ENCODE measurements at regions not wholly inside any gene's neighbourhood (a gene's known extent, or its start where the extent isn't known, plus 50 kb on each side); places are given as distances from the start of the nearest gene placed in this dataset.
A peak's percentile ranks its signal among the peaks of the same experiment; 100 is the strongest.

DNA sequence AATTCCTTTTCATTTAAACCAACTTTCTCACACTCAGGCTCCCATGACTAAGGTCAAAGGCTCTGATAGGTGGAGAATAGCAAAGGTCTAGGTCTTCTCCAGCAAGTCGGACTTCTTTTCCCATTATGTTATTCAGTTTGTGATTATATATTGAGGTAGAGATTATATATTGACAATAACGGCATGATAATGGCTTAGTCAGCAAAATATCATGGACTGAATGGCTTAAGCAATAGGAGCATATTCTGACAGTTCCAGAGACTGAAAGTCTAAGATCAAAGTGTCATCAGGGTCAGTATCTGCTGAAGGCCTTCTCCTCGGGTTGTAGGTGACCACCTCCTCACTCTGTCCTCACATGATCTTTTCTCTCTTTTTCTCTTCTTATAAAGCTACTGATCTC lies 1251.4 kb downstream of the ROBO1 start:
- intact Hi-C loops (cut with DNase I): no loop called here
- no peak for ATAC-seq
- no peak for DNase-seq (ENCODE audit: low spot score)

DNA sequence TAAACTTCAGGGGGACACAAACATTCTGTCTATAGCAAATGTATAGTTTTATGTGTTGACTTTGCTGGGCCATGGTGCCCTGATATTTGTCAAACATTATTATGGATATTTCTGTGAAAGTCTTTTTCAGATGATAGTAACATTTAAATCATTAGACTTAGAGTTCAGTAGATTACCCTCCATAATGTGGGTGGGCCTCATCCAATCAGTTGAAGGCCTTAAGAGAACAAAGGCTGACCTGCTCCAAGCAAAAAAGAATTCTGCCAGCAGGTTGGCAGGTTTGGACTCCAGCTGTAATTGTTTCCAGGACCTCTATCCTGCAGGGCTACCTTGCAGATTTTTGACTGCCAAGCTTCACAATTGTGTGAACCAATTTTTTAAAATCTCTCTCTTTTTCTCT lies 1250.9 kb downstream of the ROBO1 start:
- intact Hi-C loops (cut with DNase I): no loop called here
- DNase-seq (ENCODE audit: low spot score) (no peak), ATAC-seq (no peak)

DNA sequence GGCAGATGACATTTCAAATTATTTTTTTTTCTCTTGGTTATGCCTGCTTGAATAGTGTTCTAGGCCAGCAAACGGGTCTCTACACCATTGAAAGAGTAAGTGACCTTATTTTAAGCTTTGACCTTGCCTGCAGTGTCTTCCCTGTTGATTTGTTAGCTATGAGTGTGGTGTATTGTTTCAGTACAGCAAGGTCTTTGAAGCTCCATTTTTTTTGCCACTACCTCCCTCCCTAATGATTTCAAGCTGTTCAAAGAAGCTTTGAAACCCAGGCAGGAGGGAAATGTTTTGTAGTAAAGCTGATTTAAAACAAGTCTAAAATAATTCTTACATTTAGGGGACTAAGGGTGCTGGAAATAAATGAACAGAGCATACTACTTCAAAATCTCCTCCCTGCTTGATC lies 1249.8 kb downstream of the ROBO1 start:
- peak; percentile 56 for ATAC-seq
- DNase-seq (ENCODE audit: low spot score): no peak
- intact Hi-C loops (cut with DNase I): no loop called here

DNA sequence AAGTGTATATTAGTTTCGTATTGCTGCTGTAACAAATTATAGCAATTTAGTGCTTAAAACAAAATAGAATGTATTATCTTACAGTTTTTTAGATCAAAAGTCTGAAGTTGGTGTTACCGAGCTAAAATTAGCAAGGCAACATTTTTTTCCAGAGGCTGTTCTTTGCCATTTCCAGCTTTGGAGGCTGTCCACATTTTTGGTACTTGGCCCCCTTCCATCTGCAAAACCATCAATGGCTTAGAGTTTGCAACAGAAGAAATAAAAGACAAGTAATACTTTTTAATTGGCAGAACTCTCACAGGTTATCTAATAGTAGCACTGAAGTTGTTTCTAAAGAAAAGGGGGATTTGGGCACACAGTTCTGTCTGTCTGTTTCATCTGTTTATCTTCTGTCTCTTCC lies 1248.5 kb downstream of the ROBO1 start:
- DNase-seq (ENCODE audit: low spot score): no peak
- intact Hi-C loops (cut with DNase I): no loop called here
- no peak for ATAC-seq

DNA sequence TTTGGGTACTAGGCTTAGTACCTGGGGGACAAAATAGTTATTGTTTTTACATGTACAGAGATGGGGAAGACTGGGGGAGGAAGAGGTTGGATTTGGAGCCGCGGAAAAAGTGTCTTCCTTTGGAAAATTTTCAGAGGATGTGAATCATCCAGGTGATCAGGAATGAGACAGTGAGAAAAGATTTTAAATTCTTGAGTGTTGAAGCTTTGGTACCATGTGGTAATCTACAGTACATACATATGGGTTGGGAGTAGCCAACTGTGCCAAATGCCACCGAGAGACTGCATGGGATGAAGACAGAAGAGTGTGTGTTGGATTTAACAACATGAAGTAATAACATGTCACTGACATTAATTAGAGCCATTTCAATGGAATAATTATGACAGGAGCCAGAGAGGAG lies 1238.2 kb downstream of the ROBO1 start:
- ATAC-seq (no peak), DNase-seq (ENCODE audit: low spot score) (no peak)
- intact Hi-C loops (cut with DNase I): loop anchor here (10.0 kb wide), 1 partner anchor 1735 kb away; no protein-coding TSS in a partner anchor

DNA sequence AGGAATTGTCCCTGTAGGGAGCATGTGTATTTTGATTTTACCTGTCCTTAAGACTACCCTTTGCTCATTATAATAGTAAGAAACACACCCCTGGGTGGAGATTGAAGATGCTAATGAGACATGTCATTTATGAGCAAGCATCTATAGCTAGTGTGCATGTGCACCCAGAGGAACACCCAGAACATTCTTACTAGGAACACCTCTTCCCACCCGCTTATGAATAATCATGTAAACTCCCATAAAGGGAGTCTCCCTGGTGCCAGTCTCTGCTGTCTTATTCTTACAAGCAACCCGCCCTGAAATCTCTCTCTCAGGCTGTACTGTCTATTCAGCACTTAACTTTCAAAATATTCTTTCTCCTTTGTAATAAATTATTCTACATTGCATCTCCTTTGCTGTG lies 1227.3 kb downstream of the ROBO1 start:
- no peak for ATAC-seq
- intact Hi-C loops (cut with DNase I): no loop called here

DNA sequence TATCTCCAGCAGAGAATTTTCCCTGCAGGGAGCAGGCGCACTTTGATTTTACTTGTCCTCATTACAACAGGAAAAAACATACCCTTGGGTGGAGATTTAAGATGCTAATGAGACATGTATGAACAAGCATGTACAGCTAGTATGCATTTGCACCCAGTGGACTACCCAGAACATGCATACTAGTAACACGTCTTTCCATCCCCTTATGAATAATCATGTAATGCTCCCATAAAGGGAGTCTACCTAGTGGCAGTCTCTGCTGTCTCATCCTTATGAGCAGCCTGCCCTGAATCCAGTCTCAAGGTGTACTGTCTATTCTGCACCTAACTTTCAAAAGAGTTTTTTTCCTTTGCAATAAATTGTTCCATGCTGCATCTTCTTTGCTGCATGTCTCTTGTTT lies 1222.0 kb downstream of the ROBO1 start:
- DNase-seq (ENCODE audit: low spot score): no peak
- intact Hi-C loops (cut with DNase I): no loop called here
- ATAC-seq: no peak

More for the DNA sequence above, 1227.3 kb downstream of the ROBO1 start:
- DNase-seq (ENCODE audit: low spot score): no peak

Data from sciatic nerve (tissue), 2 donors.